HepG2 (cell line): ENCODE measurements at regions not wholly inside any gene's neighbourhood (a gene's known extent, or its start where the extent isn't known, plus 50 kb on each side); places are given as distances from the start of the nearest gene placed in this dataset.

Experiments used
- ATAC-seq: fragments of 200-7000 bp; cut with Tn5 transposase; 3 replicates; pipeline ENCODE4 v1.9.1; 2020; ENCODE audit warnings: mild to moderate bottlenecking, moderate library complexity
- BruUV-seq: library from RNA; stranded (reverse); fragments of 400-500 nt; replicated peaks from 2 replicates; lab custom pipeline; 2021; lab: Mats Ljungman, UMichigan
- CTCF ChIA-PET: fragments of 300-600 bp; formaldehyde crosslinking; extraction: SDS; loops from one replicate; lab custom pipeline; 2021; ENCODE audit warnings: low total read pairs, inconsistent platforms, low intra/inter-chr PET ratio; lab: Yijun Ruan, JAX
- POLR2A ChIA-PET: fragments of 350-600 bp; sonication (Branson Sonifier 250); formaldehyde crosslinking; loops from one replicate; lab custom pipeline; 2020; ENCODE audit warnings: antibody characterized with exemption, inconsistent platforms; lab: Yijun Ruan, JAX
- DNase-seq: peaks from one replicate; pipeline ENCODE4 v3.0.0-alpha.2; 2015; ENCODE audit warnings: low spot score
- FAIRE-seq: peaks from 3 replicates; lab custom pipeline; 2011; peaks lifted over from hg19 to GRCh38; lab: Jason Lieb, UNC
- H2AFZ ChIP-seq: one replicate; pipeline ENCODE4 v1.6.1; 2011; ENCODE audit warnings: low read length, inconsistent platforms
- H3K27ac ChIP-seq: fragments of 300-600 bp; 3 replicates; pipeline ENCODE4 v1.8.0; 2011; ENCODE audit warnings: mixed run types, mild to moderate bottlenecking, mixed read lengths, low read length, inconsistent platforms; ENCODE audit not compliant: insufficient read depth; ENCODE audit errors: extremely low read length
- H3K27me3 ChIP-seq, 2 experiments: fragments of 200-600 bp in 1 of 2; 2 replicates in 1 of 2; 3 replicates in 1 of 2; pipeline versions ENCODE4 v1.6.0 to v1.8.0; 2011; ENCODE audit warnings: low read length in 2 of 2, mild to moderate bottlenecking in 2 of 2, moderate library complexity in 2 of 2, inconsistent platforms in 1 of 2; ENCODE audit not compliant: insufficient read depth in 2 of 2, control insufficient read depth in 1 of 2
- H3K36me3 ChIP-seq, 2 experiments: fragments of 200-600 bp in 1 of 2; replicated peaks in 1 of 2; 2 replicates in 1 of 2; 3 replicates in 1 of 2; pipeline versions ENCODE4 v1.5.1 to v1.8.0; 2011; ENCODE audit warnings: low read length in 2 of 2, inconsistent platforms in 1 of 2; ENCODE audit not compliant: insufficient read depth in 2 of 2, control insufficient read depth in 1 of 2
- H3K4me1 ChIP-seq: 2 replicates; pipeline ENCODE4 v1.5.1; 2012; ENCODE audit warnings: low read length, inconsistent platforms; ENCODE audit not compliant: insufficient read depth
- H3K4me2 ChIP-seq: 2 replicates; pipeline ENCODE4 v1.6.0; 2011; ENCODE audit warnings: low read depth, low read length, inconsistent platforms
- H3K4me3 ChIP-seq, 3 experiments: fragments of 200-600 bp in 1 of 3; sonication (generic), shearing (Covaris generic) in 1 of 3; replicated peaks in 1 of 3; 2 replicates each; pipeline ENCODE4 v1.5.1; 2011 to 2016; ENCODE audit warnings: low read length in 3 of 3, inconsistent platforms in 2 of 3, low read depth in 2 of 3, mild to moderate bottlenecking in 2 of 3, control low read depth in 1 of 3, mixed read lengths in 1 of 3; ENCODE audit not compliant: insufficient read depth in 1 of 3
- H3K79me2 ChIP-seq: one replicate; pipeline ENCODE4 v1.6.1; 2011; ENCODE audit warnings: low read length, inconsistent platforms; ENCODE audit not compliant: insufficient read depth
- H3K9ac ChIP-seq: 2 replicates; pipeline ENCODE4 v1.6.0; 2011; ENCODE audit warnings: mild to moderate bottlenecking, low read depth, low read length, inconsistent platforms; ENCODE audit not compliant: insufficient read depth
- H3K9me3 ChIP-seq: 2 replicates; pipeline ENCODE4 v1.5.1; 2012; ENCODE audit warnings: mild to moderate bottlenecking, low read length
- H4K20me1 ChIP-seq: 2 replicates; pipeline ENCODE4 v1.6.0; 2011; ENCODE audit warnings: inconsistent platforms, mild to moderate bottlenecking, low read length, moderate library complexity; ENCODE audit not compliant: insufficient read depth
- ZNF317 ChIP-seq: sonication (generic); formaldehyde crosslinking; IDR thresholded peaks from 2 replicates; pipeline ENCODE4 v1.5.0; 2020; ENCODE audit warnings: mild to moderate bottlenecking, missing genetic modification reagents
- ZNF367 ChIP-seq: sonication (generic); formaldehyde crosslinking; IDR thresholded peaks from 2 replicates; pipeline ENCODE4 v1.4.0; 2020; ENCODE audit warnings: missing genetic modification reagents, borderline replicate concordance
- ZNF883 ChIP-seq: sonication (generic); formaldehyde crosslinking; IDR thresholded peaks from 2 replicates; pipeline ENCODE4 v1.5.1; 2020; ENCODE audit warnings: mild to moderate bottlenecking, missing genetic modification reagents; ENCODE audit errors: not compliant biosample characterization
- WGBS: methylation state at CpG from one replicate; pipeline ENCODE4 v1.1.6; 2017; ENCODE audit warnings: low lambda C conversion rate; 5-methylcytosine and 5-hydroxymethylcytosine counted together
- in situ Hi-C: cut with HindIII; loops from 2 replicates; pipeline ENCODE4 v1.10.0; 2017; ENCODE audit warnings: low pct_unique_long_range_greater_than_20kb; ENCODE audit not compliant: extremely low pct_ligation_motif_present
- intact Hi-C: fragments of 100-400 bp; cut with micrococcal nuclease; formaldehyde crosslinking; loops from one replicate; pipeline ENCODE4 v1.10.0; 2022; ENCODE audit not compliant: unreplicated experiment
- TF ChIP-seq, protein P1 (sequence below), 2 experiments: sonication (generic) in 1 of 2; formaldehyde crosslinking in 1 of 2; IDR thresholded peaks; 2 replicates each; pipeline versions ENCODE4 v1.5.1 to v1.6.1; 2011 to 2020; ENCODE audit warnings: borderline replicate concordance in 1 of 2, low read depth in 1 of 2, low read length in 1 of 2, mild to moderate bottlenecking in 1 of 2, missing genetic modification reagents in 1 of 2, moderate library complexity in 1 of 2
- TF ChIP-seq, protein P2 (sequence below): fragments of 450-650 bp; IDR thresholded peaks from 2 replicates; pipeline ENCODE4 v1.6.1; 2016
- TF ChIP-seq, protein P3 (sequence below): sonication (generic); formaldehyde crosslinking; IDR thresholded peaks from 2 replicates; pipeline ENCODE4 v1.4.0; 2020; ENCODE audit warnings: missing genetic modification reagents, mild to moderate bottlenecking, borderline replicate concordance
- TF ChIP-seq, protein P4 (sequence below): sonication (generic); formaldehyde crosslinking; IDR thresholded peaks from 2 replicates; pipeline ENCODE4 v1.4.0; 2020; ENCODE audit warnings: missing genetic modification reagents

DNA sequence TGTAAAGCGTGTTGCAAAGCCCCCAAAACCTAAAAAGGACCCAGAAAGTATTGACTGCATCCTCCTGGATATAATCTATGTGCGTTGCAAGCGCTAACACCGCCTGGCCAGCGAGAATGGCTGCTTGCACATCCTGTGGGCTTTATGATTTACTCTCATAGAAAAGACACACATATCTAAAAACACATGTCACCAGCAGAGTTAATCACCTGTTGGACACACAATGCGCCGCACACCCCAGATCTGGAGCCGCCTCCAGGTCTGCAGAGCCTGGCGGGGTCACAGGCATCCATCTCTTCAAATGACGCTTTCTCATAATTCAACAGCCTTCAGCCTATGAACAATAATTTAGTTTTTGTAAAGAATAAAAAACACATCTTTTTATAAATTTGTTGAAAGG lies 186.5 kb downstream of the RTP5 start:
- ATAC-seq (no peak), DNase-seq (no peak), FAIRE-seq (no peak)
- POLR2A ChIA-PET = no interaction called here
- no peaks in the 10 kb centered on the region for H3K79me2 ChIP-seq
- H3K9me3 ChIP-seq = no peaks in the 10 kb centered on the region; the same call in 1 of the 2 replicates
- peaks cover 21% of the 10 kb centered on the region for H3K4me1 ChIP-seq
- H3K27me3 ChIP-seq = peaks cover 0 to 15% of the 10 kb centered on the region in 2 experiments; a peak in 3 of 5 replicates
- TF ChIP-seq, protein P1, sequence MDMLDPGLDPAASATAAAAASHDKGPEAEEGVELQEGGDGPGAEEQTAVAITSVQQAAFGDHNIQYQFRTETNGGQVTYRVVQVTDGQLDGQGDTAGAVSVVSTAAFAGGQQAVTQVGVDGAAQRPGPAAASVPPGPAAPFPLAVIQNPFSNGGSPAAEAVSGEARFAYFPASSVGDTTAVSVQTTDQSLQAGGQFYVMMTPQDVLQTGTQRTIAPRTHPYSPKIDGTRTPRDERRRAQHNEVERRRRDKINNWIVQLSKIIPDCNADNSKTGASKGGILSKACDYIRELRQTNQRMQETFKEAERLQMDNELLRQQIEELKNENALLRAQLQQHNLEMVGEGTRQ (IDR thresholded peaks at IDR 0.05; ENCODE audit: low read depth, low read length) = no peak
- TF ChIP-seq, protein P1 (CRISPR knock-in tag; IDR thresholded peaks at IDR 0.05; ENCODE audit: borderline replicate concordance) = no peak
- TF ChIP-seq, protein P2, sequence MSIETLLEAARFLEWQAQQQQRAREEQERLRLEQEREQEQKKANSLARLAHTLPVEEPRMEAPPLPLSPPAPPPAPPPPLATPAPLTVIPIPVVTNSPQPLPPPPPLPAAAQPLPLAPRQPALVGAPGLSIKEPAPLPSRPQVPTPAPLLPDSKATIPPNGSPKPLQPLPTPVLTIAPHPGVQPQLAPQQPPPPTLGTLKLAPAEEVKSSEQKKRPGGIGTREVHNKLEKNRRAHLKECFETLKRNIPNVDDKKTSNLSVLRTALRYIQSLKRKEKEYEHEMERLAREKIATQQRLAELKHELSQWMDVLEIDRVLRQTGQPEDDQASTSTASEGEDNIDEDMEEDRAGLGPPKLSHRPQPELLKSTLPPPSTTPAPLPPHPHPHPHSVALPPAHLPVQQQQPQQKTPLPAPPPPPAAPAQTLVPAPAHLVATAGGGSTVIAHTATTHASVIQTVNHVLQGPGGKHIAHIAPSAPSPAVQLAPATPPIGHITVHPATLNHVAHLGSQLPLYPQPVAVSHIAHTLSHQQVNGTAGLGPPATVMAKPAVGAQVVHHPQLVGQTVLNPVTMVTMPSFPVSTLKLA = no peak
- TF ChIP-seq ZNF367 (CRISPR knock-in tag) = no peak
- TF ChIP-seq, protein P3, sequence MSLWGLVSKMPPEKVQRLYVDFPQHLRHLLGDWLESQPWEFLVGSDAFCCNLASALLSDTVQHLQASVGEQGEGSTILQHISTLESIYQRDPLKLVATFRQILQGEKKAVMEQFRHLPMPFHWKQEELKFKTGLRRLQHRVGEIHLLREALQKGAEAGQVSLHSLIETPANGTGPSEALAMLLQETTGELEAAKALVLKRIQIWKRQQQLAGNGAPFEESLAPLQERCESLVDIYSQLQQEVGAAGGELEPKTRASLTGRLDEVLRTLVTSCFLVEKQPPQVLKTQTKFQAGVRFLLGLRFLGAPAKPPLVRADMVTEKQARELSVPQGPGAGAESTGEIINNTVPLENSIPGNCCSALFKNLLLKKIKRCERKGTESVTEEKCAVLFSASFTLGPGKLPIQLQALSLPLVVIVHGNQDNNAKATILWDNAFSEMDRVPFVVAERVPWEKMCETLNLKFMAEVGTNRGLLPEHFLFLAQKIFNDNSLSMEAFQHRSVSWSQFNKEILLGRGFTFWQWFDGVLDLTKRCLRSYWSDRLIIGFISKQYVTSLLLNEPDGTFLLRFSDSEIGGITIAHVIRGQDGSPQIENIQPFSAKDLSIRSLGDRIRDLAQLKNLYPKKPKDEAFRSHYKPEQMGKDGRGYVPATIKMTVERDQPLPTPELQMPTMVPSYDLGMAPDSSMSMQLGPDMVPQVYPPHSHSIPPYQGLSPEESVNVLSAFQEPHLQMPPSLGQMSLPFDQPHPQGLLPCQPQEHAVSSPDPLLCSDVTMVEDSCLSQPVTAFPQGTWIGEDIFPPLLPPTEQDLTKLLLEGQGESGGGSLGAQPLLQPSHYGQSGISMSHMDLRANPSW (CRISPR knock-in tag) = no peak
- TF ChIP-seq, protein P4, sequence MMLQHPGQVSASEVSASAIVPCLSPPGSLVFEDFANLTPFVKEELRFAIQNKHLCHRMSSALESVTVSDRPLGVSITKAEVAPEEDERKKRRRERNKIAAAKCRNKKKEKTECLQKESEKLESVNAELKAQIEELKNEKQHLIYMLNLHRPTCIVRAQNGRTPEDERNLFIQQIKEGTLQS (CRISPR knock-in tag) = no peak
- TF ChIP-seq ZNF317 (CRISPR knock-in tag) = no peak
- no peak for TF ChIP-seq ZNF883
- H3K27ac ChIP-seq = no peak overlapping the region
- no TSS peak for BruUV-seq
- H2AFZ ChIP-seq = no peak overlapping the region
- H3K36me3 ChIP-seq = no peaks in the 10 kb centered on the region
- no peaks in the 10 kb centered on the region for H4K20me1 ChIP-seq
- in situ Hi-C loops (no loop called here), intact Hi-C loops (no loop called here)
- no peak overlapping the region for H3K4me3 ChIP-seq
- 90% methylated on average over 10 of the region's 10 CpGs for WGBS
- H3K4me2 ChIP-seq = no peak overlapping the region
- CTCF ChIA-PET = no interaction called here
- no peak overlapping the region for H3K9ac ChIP-seq
